NT2/D1 (cell line): ENCODE measurements at regions not wholly inside any gene's neighbourhood (a gene's known extent, or its start where the extent isn't known, plus 50 kb on each side); places are given as distances from the start of the nearest gene placed in this dataset.

Experiments
- DNase-seq: peaks from one replicate; pipeline ENCODE4 v3.0.0-alpha.2; 2011; ENCODE audit warnings: low read depth, low spot score
- H3K27me3 ChIP-seq: 2 replicates; pipeline ENCODE4 v1.6.0; 2011; ENCODE audit warnings: mild to moderate bottlenecking; ENCODE audit not compliant: insufficient read length, insufficient read depth
- H3K36me3 ChIP-seq: 2 replicates; pipeline ENCODE4 v1.6.1; 2011; ENCODE audit warnings: mild to moderate bottlenecking, low read length, mixed read lengths; ENCODE audit not compliant: insufficient read depth, insufficient read length
- H3K4me1 ChIP-seq: 2 replicates; pipeline ENCODE4 v1.5.1; 2011; ENCODE audit not compliant: insufficient read depth, insufficient read length
- H3K4me3 ChIP-seq: 2 replicates; pipeline ENCODE4 v1.5.1; 2011; ENCODE audit warnings: low read depth; ENCODE audit not compliant: insufficient read length
- H3K9ac ChIP-seq: 2 replicates; pipeline ENCODE4 v1.6.0; 2011; ENCODE audit warnings: low read depth; ENCODE audit not compliant: insufficient read length
- H3K9me3 ChIP-seq: 2 replicates; pipeline ENCODE4 v1.5.1; 2011; ENCODE audit warnings: mild to moderate bottlenecking, low read length; ENCODE audit not compliant: insufficient read depth
- SUZ12 ChIP-seq: IDR thresholded peaks from 2 replicates; pipeline ENCODE4 v1.6.1; 2011; ENCODE audit not compliant: insufficient read length, insufficient read depth; ENCODE audit errors: extremely low read depth
- YY1 ChIP-seq: IDR thresholded peaks from 2 replicates; pipeline ENCODE4 v1.6.1; 2011; ENCODE audit not compliant: insufficient read length, insufficient read depth
- ZNF274 ChIP-seq: IDR thresholded peaks from 2 replicates; pipeline ENCODE4 v1.6.1; 2011; ENCODE audit warnings: mild to moderate bottlenecking, low read depth, low read length

- H3K27me3 ChIP-seq = no peaks in the 10 kb centered on the region
- no peak overlapping the region for H3K9ac ChIP-seq
- TF ChIP-seq SUZ12 (no peak), ZNF274 (no peak), YY1 (no peak)
Observed at GRCh38 chr3:82875401-82875800, 1114.0 kb upstream of the GBE1 start.

GRCh38 chr3:82839871-82840270, 1078.4 kb upstream of the GBE1 start:
- H3K36me3 ChIP-seq = no peaks in the 10 kb centered on the region
- H3K4me1 ChIP-seq = no peaks in the 10 kb centered on the region
- TF ChIP-seq ZNF274 (no peak), SUZ12 (no peak), YY1 (no peak)
- H3K4me3 ChIP-seq = no peak overlapping the region
- no peak for DNase-seq
- H3K9ac ChIP-seq = no peak overlapping the region
- no peaks in the 10 kb centered on the region for H3K9me3 ChIP-seq
- no peaks in the 10 kb centered on the region for H3K27me3 ChIP-seq

More at GRCh38 chr3:82875401-82875800, 1114.0 kb upstream of the GBE1 start:
- Histone ChIP-seq H3K4me1 (no peaks in the 10 kb centered on the region), H3K36me3 (no peaks in the 10 kb centered on the region), H3K4me3 (no peak overlapping the region), H3K9me3 (no peaks in the 10 kb centered on the region)
- DNase-seq = no peak

GRCh38 chr3:82834098-82834497, 1072.7 kb upstream of the GBE1 start:
- H3K9ac ChIP-seq = no peak overlapping the region
- no peak overlapping the region for H3K4me3 ChIP-seq
- H3K4me1 ChIP-seq = no peaks in the 10 kb centered on the region
- H3K27me3 ChIP-seq = no peaks in the 10 kb centered on the region
- DNase-seq = no peak
- H3K36me3 ChIP-seq = no peaks in the 10 kb centered on the region
- TF ChIP-seq ZNF274 (no peak), SUZ12 (no peak), YY1 (no peak)
- no peaks in the 10 kb centered on the region for H3K9me3 ChIP-seq

GRCh38 chr3:82824491-82824890, 1063.0 kb upstream of the GBE1 start:
- no peak for TF ChIP-seq ZNF274
- TF ChIP-seq SUZ12 = no peak
- no peak for TF ChIP-seq YY1
- no peaks in the 10 kb centered on the region for H3K4me1 ChIP-seq
- DNase-seq = no peak

GRCh38 chr3:82816086-82816485, 1054.6 kb upstream of the GBE1 start:
- H3K9ac ChIP-seq = no peak overlapping the region
- H3K4me3 ChIP-seq = no peak overlapping the region
- no peak for TF ChIP-seq YY1
- no peaks in the 10 kb centered on the region for H3K27me3 ChIP-seq
- peaks cover 14% of the 10 kb centered on the region; the same call in 1 of the 2 replicates for H3K9me3 ChIP-seq
- DNase-seq = no peak
- no peaks in the 10 kb centered on the region for H3K36me3 ChIP-seq
- H3K4me1 ChIP-seq = no peaks in the 10 kb centered on the region

More at GRCh38 chr3:82824491-82824890, 1063.0 kb upstream of the GBE1 start:
- Histone ChIP-seq H3K27me3 (no peaks in the 10 kb centered on the region), H3K9me3 (no peaks in the 10 kb centered on the region), H3K4me3 (no peak overlapping the region), H3K9ac (no peak overlapping the region), H3K36me3 (no peaks in the 10 kb centered on the region)

GRCh38 chr3:82815417-82816058, 1054.1 kb upstream of the GBE1 start:
- Histone ChIP-seq H3K4me1 (no peaks in the 10 kb centered on the region), H3K36me3 (no peaks in the 10 kb centered on the region), H3K4me3 (no peak overlapping the region), H3K9me3 (peaks cover 14% of the 10 kb centered on the region; the same call in 1 of the 2 replicates), H3K27me3 (no peaks in the 10 kb centered on the region), H3K9ac (no peak overlapping the region)
- no peak for TF ChIP-seq ZNF274
- TF ChIP-seq YY1 = no peak
- no peak for TF ChIP-seq SUZ12
- DNase-seq = no peak

- TF ChIP-seq SUZ12 (no peak), ZNF274 (no peak), YY1 (no peak)
- DNase-seq = no peak
- H3K27me3 ChIP-seq = no peaks in the 10 kb centered on the region
- H3K4me3 ChIP-seq = no peak overlapping the region
- no peaks in the 10 kb centered on the region for H3K4me1 ChIP-seq
- H3K36me3 ChIP-seq = no peaks in the 10 kb centered on the region
- peaks cover 14% of the 10 kb centered on the region; the same call in 1 of the 2 replicates for H3K9me3 ChIP-seq
- no peak overlapping the region for H3K9ac ChIP-seq
Observed at GRCh38 chr3:82814660-82815059, 1053.2 kb upstream of the GBE1 start.
